ENCODE measurements at regions not wholly inside any gene's neighbourhood (a gene's known extent, or its start where the extent isn't known, plus 50 kb on each side); places are given as distances from the start of the nearest gene placed in this dataset.

DNA sequence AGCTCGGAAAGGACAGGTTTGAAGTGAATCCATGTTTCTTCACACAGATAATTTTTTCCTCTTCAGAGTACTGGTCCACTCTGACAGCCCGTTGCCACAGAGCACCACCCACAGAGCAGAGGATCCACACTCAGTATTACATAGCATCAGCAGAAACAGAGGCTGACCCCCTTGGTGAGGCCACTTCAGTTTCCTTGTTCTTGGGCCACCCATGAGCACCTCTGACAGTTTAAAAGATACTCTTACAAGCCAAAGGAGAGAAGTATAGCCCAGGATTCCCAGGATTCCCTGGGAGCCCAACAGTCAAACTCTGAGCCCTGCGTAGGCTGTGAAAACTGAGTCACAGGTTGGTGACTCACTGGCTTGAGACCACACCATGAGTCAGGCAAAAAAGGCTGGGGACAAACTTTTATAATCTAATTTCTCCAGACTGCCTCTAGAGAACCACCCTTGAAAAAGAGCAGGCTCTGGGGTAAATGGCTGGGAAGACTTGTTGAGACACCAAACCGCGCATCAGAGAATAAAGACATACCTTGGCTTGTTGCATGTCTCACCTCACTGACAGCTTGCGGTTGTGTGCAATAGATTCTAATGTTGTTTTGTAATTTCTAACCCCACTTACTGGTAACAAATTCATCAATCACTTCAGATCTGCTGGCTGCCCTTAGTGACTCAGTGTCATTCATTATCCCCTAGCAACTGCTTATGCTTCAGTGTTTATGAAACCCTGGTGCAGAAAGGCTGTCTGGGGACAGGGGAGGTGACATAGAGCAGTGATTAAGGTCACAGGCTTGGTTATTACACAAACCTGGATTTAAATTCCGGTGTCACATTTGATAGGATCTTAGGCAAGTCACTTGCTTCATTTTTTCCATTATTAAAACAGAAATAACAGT is 56.9 kb upstream of the PRSS23 start (continued):
- no peak for TF ChIP-seq POLR2AphosphoS2 (conservative IDR thresholded peaks at IDR 0.05; ENCODE audit: low read length)
- TF ChIP-seq EHF (CRISPR knock-in tag; IDR thresholded peaks at IDR 0.05), result peak; percentile 83; the same call in 1 of the 2 replicates
- no peak for TF ChIP-seq RCOR1 (IDR thresholded peaks at IDR 0.05; ENCODE audit: low read depth, low read length)
- TF ChIP-seq RNF2 (IDR thresholded peaks at IDR 0.05; ENCODE audit: borderline replicate concordance, low read depth), result no peak
- no peak for TF ChIP-seq POLR2A (IDR thresholded peaks at IDR 0.05; ENCODE audit: low read length)
- no peak for TF ChIP-seq KDM1A (IDR thresholded peaks at IDR 0.05; ENCODE audit: low read depth)
- TF ChIP-seq JUN (IDR thresholded peaks at IDR 0.05), result peak; percentile 86 to 89; a peak in 3 of 5 replicates
- no peak for TF ChIP-seq EHMT2 (IDR thresholded peaks at IDR 0.05; ENCODE audit: low read depth)
- TF ChIP-seq PHF8 (IDR thresholded peaks at IDR 0.05; ENCODE audit: borderline replicate concordance, low read depth), result no peak
- TF ChIP-seq TFCP2L1 (CRISPR knock-in tag; IDR thresholded peaks at IDR 0.05), result no peak
- TF ChIP-seq BCL3 (IDR thresholded peaks at IDR 0.05), result peak; percentile 46; the same call in 1 of the 3 replicates
- no peak for TF ChIP-seq ELK1 (IDR thresholded peaks at IDR 0.05; ENCODE audit: low read depth, low read length)
- no peak for TF ChIP-seq BHLHE40 (IDR thresholded peaks at IDR 0.05; ENCODE audit: low read depth, low read length)
- no peak for TF ChIP-seq CHD4 (IDR thresholded peaks at IDR 0.05; ENCODE audit: borderline replicate concordance)
- no peak for TF ChIP-seq ZNF302 (CRISPR knock-in tag; IDR thresholded peaks at IDR 0.05)
- TF ChIP-seq EP300 (IDR thresholded peaks at IDR 0.05), result peak; percentile 67 to 79; a peak in 3 of 5 replicates
- peak; percentile 47; the same call in 1 of the 2 replicates for TF ChIP-seq ATOH8 (CRISPR knock-in tag; IDR thresholded peaks at IDR 0.05; ENCODE audit: low read depth)
- TF ChIP-seq FOSL2 (IDR thresholded peaks at IDR 0.05), result peak; percentile 98
- TF ChIP-seq FOSL2 (CRISPR knock-in tag; IDR thresholded peaks at IDR 0.05), result peak; percentile 98
- TF ChIP-seq, protein P1, sequence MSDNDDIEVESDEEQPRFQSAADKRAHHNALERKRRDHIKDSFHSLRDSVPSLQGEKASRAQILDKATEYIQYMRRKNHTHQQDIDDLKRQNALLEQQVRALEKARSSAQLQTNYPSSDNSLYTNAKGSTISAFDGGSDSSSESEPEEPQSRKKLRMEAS (IDR thresholded peaks at IDR 0.05), result peak; percentile 81
- no peak; the same call in 1 of the 2 replicates for TF ChIP-seq RARB (CRISPR knock-in tag; IDR thresholded peaks at IDR 0.05)
- 0 out of 2 replicates have a peak, but pooled peaks have one; percentile 48 for TF ChIP-seq ZSCAN20 (CRISPR knock-in tag; IDR thresholded peaks at IDR 0.05)
- TF ChIP-seq, protein P2, sequence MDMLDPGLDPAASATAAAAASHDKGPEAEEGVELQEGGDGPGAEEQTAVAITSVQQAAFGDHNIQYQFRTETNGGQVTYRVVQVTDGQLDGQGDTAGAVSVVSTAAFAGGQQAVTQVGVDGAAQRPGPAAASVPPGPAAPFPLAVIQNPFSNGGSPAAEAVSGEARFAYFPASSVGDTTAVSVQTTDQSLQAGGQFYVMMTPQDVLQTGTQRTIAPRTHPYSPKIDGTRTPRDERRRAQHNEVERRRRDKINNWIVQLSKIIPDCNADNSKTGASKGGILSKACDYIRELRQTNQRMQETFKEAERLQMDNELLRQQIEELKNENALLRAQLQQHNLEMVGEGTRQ (IDR thresholded peaks at IDR 0.05), result no peak
- no peak for TF ChIP-seq HEYL (CRISPR knock-in tag; IDR thresholded peaks at IDR 0.05)
- no peak for TF ChIP-seq FOXS1 (CRISPR knock-in tag; IDR thresholded peaks at IDR 0.05)
- TF ChIP-seq FOSB (CRISPR knock-in tag; IDR thresholded peaks at IDR 0.05), result no peak
